Keratinocyte (primary cell): ENCODE measurements at regions not wholly inside any gene's neighbourhood (a gene's known extent, or its start where the extent isn't known, plus 50 kb on each side); places are given as distances from the start of the nearest gene placed in this dataset.

Experiments used
- DNase-seq: peaks from one replicate; pipeline ENCODE4 v3.0.0-alpha.2; 2011; ENCODE audit warnings: low read depth, missing footprints, low spot score
- FAIRE-seq: peaks from 2 replicates; lab custom pipeline; 2011; peaks lifted over from hg19 to GRCh38; lab: Jason Lieb, UNC
- H2AFZ ChIP-seq: 2 replicates; pipeline ENCODE4 v1.6.0; 2012; ENCODE audit warnings: low read length, control low read depth, inconsistent platforms; ENCODE audit not compliant: control insufficient read depth
- H3K27ac ChIP-seq: 2 replicates; pipeline ENCODE4 v1.5.1; 2011; ENCODE audit warnings: low read length; ENCODE audit not compliant: control insufficient read depth, insufficient read depth
- H3K27me3 ChIP-seq: 3 replicates; pipeline ENCODE4 v1.6.0; 2011; ENCODE audit warnings: low read length; ENCODE audit not compliant: control insufficient read depth, insufficient read depth; ENCODE audit errors: extremely low read depth
- H3K36me3 ChIP-seq, 2 experiments: 2 replicates in 1 of 2; 3 replicates in 1 of 2; pipeline ENCODE4 v1.5.1; 2011; ENCODE audit warnings: low read length in 2 of 2, mild to moderate bottlenecking in 1 of 2; ENCODE audit not compliant: control insufficient read depth in 2 of 2, insufficient read depth in 2 of 2; ENCODE audit errors: extremely low read depth in 1 of 2
- H3K4me1 ChIP-seq: 3 replicates; pipeline ENCODE4 v1.5.1; 2011; ENCODE audit warnings: low read length; ENCODE audit not compliant: control insufficient read depth, insufficient read depth; ENCODE audit errors: extremely low read depth
- H3K4me2 ChIP-seq: 3 replicates; pipeline ENCODE4 v1.6.0; 2011; ENCODE audit warnings: low read depth, low read length; ENCODE audit not compliant: control insufficient read depth, insufficient read depth; ENCODE audit errors: extremely low read depth
- H3K4me3 ChIP-seq, 3 experiments: fragments of 200-600 bp in 1 of 3; sonication (generic) in 1 of 3; 2 replicates in 2 of 3; 3 replicates in 1 of 3; pipeline ENCODE4 v1.5.1; 2011 to 2016; ENCODE audit warnings: low read length in 3 of 3, mild to moderate bottlenecking in 3 of 3, control low read depth in 2 of 3, inconsistent platforms in 1 of 3, low read depth in 1 of 3, mixed read lengths in 1 of 3, mixed run types in 1 of 3, moderate library complexity in 1 of 3; ENCODE audit not compliant: control insufficient read depth in 2 of 3, insufficient read depth in 2 of 3; ENCODE audit errors: extremely low read depth in 1 of 3
- H3K79me2 ChIP-seq: 2 replicates; pipeline ENCODE4 v1.6.0; 2012; ENCODE audit warnings: low read length; ENCODE audit not compliant: control insufficient read depth, insufficient read depth
- H3K9ac ChIP-seq: 3 replicates; pipeline ENCODE4 v1.6.0; 2011; ENCODE audit warnings: low read length; ENCODE audit not compliant: control insufficient read depth, insufficient read depth; ENCODE audit errors: extremely low read depth
- H3K9me1 ChIP-seq: 3 replicates; pipeline ENCODE4 v1.6.0; 2011; ENCODE audit warnings: low read length; ENCODE audit not compliant: control insufficient read depth, insufficient read depth; ENCODE audit errors: extremely low read depth
- H3K9me3 ChIP-seq: 2 replicates; pipeline ENCODE4 v1.5.1; 2012; ENCODE audit warnings: low read depth, low read length; ENCODE audit not compliant: control insufficient read depth
- H4K20me1 ChIP-seq: 3 replicates; pipeline ENCODE4 v1.6.0; 2011; ENCODE audit warnings: low read length; ENCODE audit not compliant: control insufficient read depth, insufficient read depth; ENCODE audit errors: extremely low read depth
- CTCF ChIP-seq, 3 experiments: IDR thresholded peaks in 1 of 3; conservative IDR thresholded peaks in 1 of 3; optimal IDR thresholded peaks in 1 of 3; 2 replicates in 2 of 3; 3 replicates in 1 of 3; pipeline versions ENCODE3 to v1.5.1; 2011; ENCODE audit warnings: low read length in 3 of 3, mild to moderate bottlenecking in 3 of 3, moderate library complexity in 2 of 3, control low read depth in 1 of 3, inconsistent platforms in 1 of 3; ENCODE audit not compliant: insufficient read depth in 2 of 3; ENCODE audit errors: extremely low read depth in 1 of 3
- EZH2 ChIP-seq: IDR thresholded peaks from one replicate; pipeline ENCODE4 v1.6.1; 2012; ENCODE audit warnings: inconsistent platforms, mild to moderate bottlenecking, low read length, moderate library complexity
- dilution Hi-C: fragments of 300-500 bp; cut with MboI; formaldehyde crosslinking; loops from one replicate; pipeline ENCODE4 v1.7.0; 2020; ENCODE audit warnings: low sequenced_read_pairs; ENCODE audit not compliant: extremely low pct_ligation_motif_present

- no peaks in the 10 kb centered on the region for H3K9me3 ChIP-seq
- dilution Hi-C loops, result no loop called here
- H3K27ac ChIP-seq, result no peak overlapping the region
- no peaks in the 10 kb centered on the region for H4K20me1 ChIP-seq
- DNase-seq (no peak), FAIRE-seq (no peak)
- no peaks in the 10 kb centered on the region for H3K79me2 ChIP-seq
- no peaks in the 10 kb centered on the region for H3K27me3 ChIP-seq
- no peaks in the 10 kb centered on the region for H3K36me3 ChIP-seq
- TF ChIP-seq CTCF (optimal IDR thresholded peaks at IDR 0.05 in 1 of 3, IDR thresholded peaks at IDR 0.05 in 1 of 3, conservative IDR thresholded peaks at IDR 0.05 in 1 of 3; ENCODE audit: extremely low read depth in 1 of 3, insufficient read depth in 2 of 3, low read length in 3 of 3), result no peak
- no peak overlapping the region for H3K4me3 ChIP-seq
- H2AFZ ChIP-seq, result no peak overlapping the region
- H3K4me2 ChIP-seq, result no peak overlapping the region
- no peaks in the 10 kb centered on the region for H3K4me1 ChIP-seq
- no peaks in the 10 kb centered on the region for H3K9me1 ChIP-seq
- no peak overlapping the region for H3K9ac ChIP-seq
Observed at GRCh38 chr2:59398081-59398480, 1155.4 kb downstream of the BCL11A start.

DNA sequence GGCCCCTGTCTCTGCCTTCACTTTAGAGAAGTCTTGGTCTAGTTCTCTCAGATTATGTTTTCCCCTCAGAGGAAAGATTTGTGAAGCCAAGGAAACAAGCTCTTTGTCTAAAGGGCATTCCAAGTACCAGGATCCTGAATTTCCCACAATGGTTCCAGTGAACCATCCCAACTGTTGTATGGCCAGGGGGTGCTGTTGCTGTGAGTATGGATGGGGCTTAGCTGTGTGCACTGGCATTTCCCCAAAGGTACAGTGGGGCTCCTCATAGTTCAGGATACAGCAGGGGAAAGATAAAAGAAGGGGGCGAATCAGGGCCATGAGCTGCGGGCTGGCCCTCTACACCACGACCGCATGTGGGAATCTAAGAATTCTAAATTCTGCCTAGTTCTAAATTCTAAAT lies 1154.0 kb upstream of the FANCL start:
- Histone ChIP-seq H3K4me1 (no peaks in the 10 kb centered on the region), H3K79me2 (no peaks in the 10 kb centered on the region), H3K9ac (no peak overlapping the region), H3K9me1 (no peaks in the 10 kb centered on the region), H3K36me3 (no peaks in the 10 kb centered on the region), H3K4me2 (no peak overlapping the region), H3K27ac (no peak overlapping the region), H4K20me1 (no peaks in the 10 kb centered on the region), H3K27me3 (no peaks in the 10 kb centered on the region), H2AFZ (no peak overlapping the region), H3K9me3 (no peaks in the 10 kb centered on the region), H3K4me3 (no peak overlapping the region)
- no peak for TF ChIP-seq CTCF (optimal IDR thresholded peaks at IDR 0.05 in 1 of 3, IDR thresholded peaks at IDR 0.05 in 1 of 3, conservative IDR thresholded peaks at IDR 0.05 in 1 of 3; ENCODE audit: extremely low read depth in 1 of 3, insufficient read depth in 2 of 3, low read length in 3 of 3)
- TF ChIP-seq EZH2, result no peak
- DNase-seq (no peak), FAIRE-seq (no peak)
- dilution Hi-C loops, result no loop called here
